HepG2 (cell line): ENCODE measurements at regions not wholly inside any gene's neighbourhood (a gene's known extent, or its start where the extent isn't known, plus 50 kb on each side); places are given as distances from the start of the nearest gene placed in this dataset.

ENCODE experiments used
- ATAC-seq: fragments of 200-7000 bp; cut with Tn5 transposase; 3 replicates; pipeline ENCODE4 v1.9.1; 2020; ENCODE audit warnings: mild to moderate bottlenecking, moderate library complexity
- BruUV-seq: library from RNA; stranded (reverse); fragments of 400-500 nt; replicated peaks from 2 replicates; lab custom pipeline; 2021; lab: Mats Ljungman, UMichigan
- CTCF ChIA-PET: fragments of 300-600 bp; formaldehyde crosslinking; extraction: SDS; loops from one replicate; lab custom pipeline; 2021; ENCODE audit warnings: low total read pairs, inconsistent platforms, low intra/inter-chr PET ratio; lab: Yijun Ruan, JAX
- POLR2A ChIA-PET: fragments of 350-600 bp; sonication (Branson Sonifier 250); formaldehyde crosslinking; loops from one replicate; lab custom pipeline; 2020; ENCODE audit warnings: antibody characterized with exemption, inconsistent platforms; lab: Yijun Ruan, JAX
- DNase-seq: peaks from one replicate; pipeline ENCODE4 v3.0.0-alpha.2; 2015; ENCODE audit warnings: low spot score
- FAIRE-seq: peaks from 3 replicates; lab custom pipeline; 2011; peaks lifted over from hg19 to GRCh38; lab: Jason Lieb, UNC
- H2AFZ ChIP-seq: one replicate; pipeline ENCODE4 v1.6.1; 2011; ENCODE audit warnings: low read length, inconsistent platforms
- H3K27ac ChIP-seq: fragments of 300-600 bp; 3 replicates; pipeline ENCODE4 v1.8.0; 2011; ENCODE audit warnings: mixed run types, mild to moderate bottlenecking, mixed read lengths, low read length, inconsistent platforms; ENCODE audit not compliant: insufficient read depth; ENCODE audit errors: extremely low read length
- H3K27me3 ChIP-seq, 2 experiments: fragments of 200-600 bp in 1 of 2; 2 replicates in 1 of 2; 3 replicates in 1 of 2; pipeline versions ENCODE4 v1.6.0 to v1.8.0; 2011; ENCODE audit warnings: low read length in 2 of 2, mild to moderate bottlenecking in 2 of 2, moderate library complexity in 2 of 2, inconsistent platforms in 1 of 2; ENCODE audit not compliant: insufficient read depth in 2 of 2, control insufficient read depth in 1 of 2
- H3K36me3 ChIP-seq, 2 experiments: fragments of 200-600 bp in 1 of 2; replicated peaks in 1 of 2; 2 replicates in 1 of 2; 3 replicates in 1 of 2; pipeline versions ENCODE4 v1.5.1 to v1.8.0; 2011; ENCODE audit warnings: low read length in 2 of 2, inconsistent platforms in 1 of 2; ENCODE audit not compliant: insufficient read depth in 2 of 2, control insufficient read depth in 1 of 2
- H3K4me1 ChIP-seq: 2 replicates; pipeline ENCODE4 v1.5.1; 2012; ENCODE audit warnings: low read length, inconsistent platforms; ENCODE audit not compliant: insufficient read depth
- H3K4me2 ChIP-seq: 2 replicates; pipeline ENCODE4 v1.6.0; 2011; ENCODE audit warnings: low read depth, low read length, inconsistent platforms
- H3K4me3 ChIP-seq, 3 experiments: fragments of 200-600 bp in 1 of 3; sonication (generic), shearing (Covaris generic) in 1 of 3; replicated peaks in 1 of 3; 2 replicates each; pipeline ENCODE4 v1.5.1; 2011 to 2016; ENCODE audit warnings: low read length in 3 of 3, inconsistent platforms in 2 of 3, low read depth in 2 of 3, mild to moderate bottlenecking in 2 of 3, control low read depth in 1 of 3, mixed read lengths in 1 of 3; ENCODE audit not compliant: insufficient read depth in 1 of 3
- H3K79me2 ChIP-seq: one replicate; pipeline ENCODE4 v1.6.1; 2011; ENCODE audit warnings: low read length, inconsistent platforms; ENCODE audit not compliant: insufficient read depth
- H3K9ac ChIP-seq: 2 replicates; pipeline ENCODE4 v1.6.0; 2011; ENCODE audit warnings: mild to moderate bottlenecking, low read depth, low read length, inconsistent platforms; ENCODE audit not compliant: insufficient read depth
- H3K9me3 ChIP-seq: 2 replicates; pipeline ENCODE4 v1.5.1; 2012; ENCODE audit warnings: mild to moderate bottlenecking, low read length
- H4K20me1 ChIP-seq: 2 replicates; pipeline ENCODE4 v1.6.0; 2011; ENCODE audit warnings: inconsistent platforms, mild to moderate bottlenecking, low read length, moderate library complexity; ENCODE audit not compliant: insufficient read depth
- HHEX ChIP-seq: IDR thresholded peaks from 2 replicates; pipeline ENCODE4 v1.6.1; 2016; ENCODE audit warnings: control low read depth
- IKZF4 ChIP-seq: sonication (generic); formaldehyde crosslinking; IDR thresholded peaks from 2 replicates; pipeline ENCODE4 v1.5.1; 2020; ENCODE audit warnings: borderline replicate concordance, mild to moderate bottlenecking, low read depth, missing genetic modification reagents; ENCODE audit errors: not compliant biosample characterization
- MXI1 ChIP-seq: IDR thresholded peaks from 3 replicates; pipeline ENCODE4 v1.6.1; 2012; ENCODE audit warnings: low read depth, low read length, inconsistent platforms, borderline replicate concordance
- ZNF644 ChIP-seq: IDR thresholded peaks from 2 replicates; pipeline ENCODE4 v1.6.1; 2016; ENCODE audit warnings: low read depth
- ZNF660 ChIP-seq: sonication (generic); formaldehyde crosslinking; IDR thresholded peaks from 2 replicates; pipeline ENCODE4 v1.5.1; 2020; ENCODE audit warnings: mild to moderate bottlenecking, low read depth, missing genetic modification reagents, borderline replicate concordance
- WGBS: methylation state at CpG from one replicate; pipeline ENCODE4 v1.1.6; 2017; ENCODE audit warnings: low lambda C conversion rate; 5-methylcytosine and 5-hydroxymethylcytosine counted together
- in situ Hi-C: cut with HindIII; loops from 2 replicates; pipeline ENCODE4 v1.10.0; 2017; ENCODE audit warnings: low pct_unique_long_range_greater_than_20kb; ENCODE audit not compliant: extremely low pct_ligation_motif_present
- intact Hi-C: fragments of 100-400 bp; cut with micrococcal nuclease; formaldehyde crosslinking; loops from one replicate; pipeline ENCODE4 v1.10.0; 2022; ENCODE audit not compliant: unreplicated experiment
- TF ChIP-seq, protein P1 (sequence below): sonication (generic); formaldehyde crosslinking; IDR thresholded peaks from 2 replicates; pipeline ENCODE4 v1.5.1; 2020; ENCODE audit warnings: mild to moderate bottlenecking, missing genetic modification reagents
- TF ChIP-seq, protein P2 (sequence below): sonication (generic); formaldehyde crosslinking; IDR thresholded peaks from 2 replicates; pipeline ENCODE4 v1.4.0; 2020; ENCODE audit warnings: missing genetic modification reagents
- TF ChIP-seq, protein P3 (sequence below): sonication (generic); formaldehyde crosslinking; IDR thresholded peaks from 2 replicates; pipeline ENCODE4 v1.4.0; 2020; ENCODE audit warnings: mild to moderate bottlenecking, low read depth, missing genetic modification reagents

- Histone ChIP-seq H3K36me3 (no peaks in the 10 kb centered on the region), H3K9me3 (0 out of 2 replicates have a peak, but pooled peaks cover 6% of the 10 kb centered on the region), H3K27me3 (no peaks in the 10 kb centered on the region), H2AFZ (no peak overlapping the region), H3K4me3 (no peak overlapping the region), H3K4me1 (no peaks in the 10 kb centered on the region), H3K4me2 (no peak overlapping the region), H3K27ac (no peak overlapping the region), H3K9ac (no peak overlapping the region), H3K79me2 (no peaks in the 10 kb centered on the region), H4K20me1 (no peaks in the 10 kb centered on the region)
- DNase-seq (no peak), ATAC-seq (no peak), FAIRE-seq (no peak)
- in situ Hi-C loops = no loop called here
- WGBS = 1% methylated on average over 6 of the region's 6 CpGs
- no TSS peak for BruUV-seq
- POLR2A ChIA-PET = no interaction called here
- CTCF ChIA-PET = no interaction called here
- intact Hi-C loops = no loop called here
- TF ChIP-seq, protein P1, sequence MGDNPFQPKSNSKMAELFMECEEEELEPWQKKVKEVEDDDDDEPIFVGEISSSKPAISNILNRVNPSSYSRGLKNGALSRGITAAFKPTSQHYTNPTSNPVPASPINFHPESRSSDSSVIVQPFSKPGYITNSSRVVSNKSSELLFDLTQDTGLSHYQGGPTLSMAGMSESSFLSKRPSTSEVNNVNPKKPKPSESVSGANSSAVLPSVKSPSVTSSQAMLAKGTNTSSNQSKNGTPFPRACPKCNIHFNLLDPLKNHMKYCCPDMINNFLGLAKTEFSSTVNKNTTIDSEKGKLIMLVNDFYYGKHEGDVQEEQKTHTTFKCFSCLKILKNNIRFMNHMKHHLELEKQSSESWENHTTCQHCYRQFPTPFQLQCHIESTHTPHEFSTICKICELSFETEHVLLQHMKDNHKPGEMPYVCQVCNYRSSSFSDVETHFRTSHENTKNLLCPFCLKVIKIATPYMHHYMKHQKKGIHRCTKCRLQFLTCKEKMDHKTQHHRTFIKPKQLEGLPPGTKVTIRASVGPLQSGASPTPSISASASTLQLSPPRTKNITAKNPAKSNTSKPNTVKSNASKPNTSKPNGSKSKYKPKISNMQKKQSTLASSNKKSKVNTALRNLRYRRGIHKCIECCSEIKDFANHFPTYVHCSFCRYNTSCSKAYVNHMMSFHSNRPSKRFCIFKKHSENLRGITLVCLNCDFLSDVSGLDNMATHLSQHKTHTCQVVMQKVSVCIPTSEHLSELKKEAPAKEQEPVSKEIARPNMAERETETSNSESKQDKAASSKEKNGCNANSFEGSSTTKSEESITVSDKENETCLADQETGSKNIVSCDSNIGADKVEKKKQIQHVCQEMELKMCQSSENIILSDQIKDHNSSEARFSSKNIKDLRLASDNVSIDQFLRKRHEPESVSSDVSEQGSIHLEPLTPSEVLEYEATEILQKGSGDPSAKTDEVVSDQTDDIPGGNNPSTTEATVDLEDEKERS (CRISPR knock-in tag) = no peak
- TF ChIP-seq ZNF660 (no peak), HHEX (CRISPR knock-in tag) (no peak), MXI1 (no peak), IKZF4 (CRISPR knock-in tag) (no peak), ZNF644 (no peak)
- TF ChIP-seq, protein P2, sequence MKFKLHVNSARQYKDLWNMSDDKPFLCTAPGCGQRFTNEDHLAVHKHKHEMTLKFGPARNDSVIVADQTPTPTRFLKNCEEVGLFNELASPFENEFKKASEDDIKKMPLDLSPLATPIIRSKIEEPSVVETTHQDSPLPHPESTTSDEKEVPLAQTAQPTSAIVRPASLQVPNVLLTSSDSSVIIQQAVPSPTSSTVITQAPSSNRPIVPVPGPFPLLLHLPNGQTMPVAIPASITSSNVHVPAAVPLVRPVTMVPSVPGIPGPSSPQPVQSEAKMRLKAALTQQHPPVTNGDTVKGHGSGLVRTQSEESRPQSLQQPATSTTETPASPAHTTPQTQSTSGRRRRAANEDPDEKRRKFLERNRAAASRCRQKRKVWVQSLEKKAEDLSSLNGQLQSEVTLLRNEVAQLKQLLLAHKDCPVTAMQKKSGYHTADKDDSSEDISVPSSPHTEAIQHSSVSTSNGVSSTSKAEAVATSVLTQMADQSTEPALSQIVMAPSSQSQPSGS = no peak
- TF ChIP-seq, protein P3, sequence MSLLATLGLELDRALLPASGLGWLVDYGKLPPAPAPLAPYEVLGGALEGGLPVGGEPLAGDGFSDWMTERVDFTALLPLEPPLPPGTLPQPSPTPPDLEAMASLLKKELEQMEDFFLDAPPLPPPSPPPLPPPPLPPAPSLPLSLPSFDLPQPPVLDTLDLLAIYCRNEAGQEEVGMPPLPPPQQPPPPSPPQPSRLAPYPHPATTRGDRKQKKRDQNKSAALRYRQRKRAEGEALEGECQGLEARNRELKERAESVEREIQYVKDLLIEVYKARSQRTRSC (CRISPR knock-in tag) = no peak
Observed at GRCh38 chr2:49296107-49296867, 142.0 kb upstream of the FSHR start.
